Naive thymus-derived CD4-positive, alpha-beta T cell (primary cell): ENCODE measurements at regions not wholly inside any gene's neighbourhood (a gene's known extent, or its start where the extent isn't known, plus 50 kb on each side); places are given as distances from the start of the nearest gene placed in this dataset.
A peak's percentile ranks its signal among the peaks of the same experiment; 100 is the strongest.

ENCODE experiments used
- ATAC-seq: fragments of 150-1000 bp; cut with Tn5 transposase; 2 replicates; pipeline ENCODE4 v1.10.0; 2021; ENCODE audit warnings: mild to moderate bottlenecking, moderate library complexity
- CTCF ChIA-PET: fragments of 350-600 bp; sonication (Branson Sonifier 250); formaldehyde crosslinking; loops from one replicate; lab custom pipeline; 2021; ENCODE audit warnings: antibody characterized with exemption; lab: Charles Lee
- POLR2A ChIA-PET: fragments of 350-600 bp; sonication (Branson Sonifier 250); formaldehyde crosslinking; loops from one replicate; lab custom pipeline; 2021; ENCODE audit warnings: antibody characterized with exemption, inconsistent platforms; lab: Charles Lee
- DNase-seq, 9 donors: peaks; one replicate each; pipeline versions ENCODE4 v3.0.0 to v3.0.0-alpha.2; 2020 to 2022; ENCODE audit warnings: mixed read lengths in 1 of 9
- H3K27ac ChIP-seq: one replicate; pipeline ENCODE4 v1.7.0; 2013; ENCODE audit warnings: mild to moderate bottlenecking, low read depth, low read length, moderate library complexity
- H3K27me3 ChIP-seq, 2 donors: one replicate each; pipeline ENCODE4 v1.7.0; 2013; ENCODE audit warnings: low read length in 2 of 2, mild to moderate bottlenecking in 2 of 2, moderate library complexity in 2 of 2; ENCODE audit not compliant: control insufficient read depth in 2 of 2, insufficient read depth in 2 of 2
- H3K36me3 ChIP-seq, 3 experiments: 1 replicate in 2 of 3; 2 replicates in 1 of 3; pipeline ENCODE4 v1.7.0; 2013; ENCODE audit warnings: low read length in 3 of 3, mild to moderate bottlenecking in 3 of 3, moderate library complexity in 1 of 3; ENCODE audit not compliant: insufficient read depth in 3 of 3, control insufficient read depth in 2 of 3
- H3K4me1 ChIP-seq, 2 donors: one replicate each; pipeline ENCODE4 v1.7.0; 2013; ENCODE audit warnings: low read length in 2 of 2, mild to moderate bottlenecking in 2 of 2, moderate library complexity in 1 of 2; ENCODE audit not compliant: control insufficient read depth in 2 of 2, insufficient read depth in 2 of 2
- H3K4me3 ChIP-seq: 2 replicates; pipeline ENCODE4 v1.7.0; 2013; ENCODE audit warnings: mild to moderate bottlenecking, low read length
- H3K9me3 ChIP-seq, 3 experiments: 1 replicate in 2 of 3; 2 replicates in 1 of 3; pipeline ENCODE4 v1.7.0; 2013; ENCODE audit warnings: low read length in 3 of 3; ENCODE audit not compliant: control insufficient read depth in 2 of 3
- H3K27ac Mint-ChIP-seq, 9 donors: one replicate each; pipeline ENCODE4 v1.8.0; 2020 to 2022; ENCODE audit warnings: mixed read lengths in 9 of 9, mild to moderate bottlenecking in 8 of 9, moderate library complexity in 5 of 9, inconsistent platforms in 2 of 9
- H3K27me3 Mint-ChIP-seq, 5 donors: one replicate each; pipeline ENCODE4 v1.8.0; 2021 to 2022; ENCODE audit warnings: mixed read lengths in 5 of 5, mild to moderate bottlenecking in 1 of 5
- H3K36me3 Mint-ChIP-seq, 5 donors: one replicate each; pipeline ENCODE4 v1.8.0; 2020 to 2022; ENCODE audit warnings: mixed read lengths in 5 of 5, mild to moderate bottlenecking in 3 of 5, inconsistent platforms in 1 of 5
- H3K4me1 Mint-ChIP-seq, 7 donors: one replicate each; pipeline ENCODE4 v1.8.0; 2020 to 2022; ENCODE audit warnings: mixed read lengths in 7 of 7, mild to moderate bottlenecking in 3 of 7, inconsistent platforms in 1 of 7
- H3K4me3 Mint-ChIP-seq, 10 donors: one replicate each; pipeline ENCODE4 v1.8.0; 2020 to 2022; ENCODE audit warnings: mild to moderate bottlenecking in 10 of 10, mixed read lengths in 10 of 10, moderate library complexity in 6 of 10, inconsistent platforms in 2 of 10
- H3K9me3 Mint-ChIP-seq, 11 donors: one replicate each; pipeline ENCODE4 v1.8.0; 2020 to 2022; ENCODE audit warnings: mixed read lengths in 11 of 11, mild to moderate bottlenecking in 4 of 11, inconsistent platforms in 1 of 11, moderate library complexity in 1 of 11
- intact Hi-C, 2 donors: fragments of 100-400 bp; cut with micrococcal nuclease; formaldehyde crosslinking; loops; one replicate each; pipeline ENCODE4 v1.15.1; 2023

DNA sequence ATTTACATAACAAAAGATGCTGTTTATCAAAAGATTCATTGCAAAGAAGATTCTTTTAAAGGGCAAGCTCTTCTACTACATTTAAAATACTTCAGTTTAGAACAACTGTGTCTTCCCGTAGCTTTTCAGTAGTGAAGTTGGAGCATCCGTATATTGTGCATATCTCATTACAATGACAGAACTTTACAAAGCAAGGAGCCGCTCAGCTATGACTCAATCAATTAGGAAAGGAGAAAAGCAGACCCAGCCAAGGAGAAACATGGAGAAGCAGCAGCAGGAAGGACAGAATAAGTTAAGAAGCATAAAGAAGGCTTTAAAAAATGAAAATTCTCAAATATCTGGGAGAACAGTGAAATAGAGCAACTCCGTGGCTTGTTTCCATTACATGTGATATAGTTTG is 132.6 kb upstream of the SMLR1 start:
- ChIA-PET POLR2A (no interaction called here), CTCF (interaction anchor here (0.6 to 2.1 kb wide), 2 partner anchors 370 to 372 kb away, joined by 3 to 9 read pairs; no protein-coding TSS in a partner anchor)
- Mint-ChIP-seq H3K27ac (peak overlapping the region in 1 of 9 donors; percentile 66), H3K4me1 (peaks cover 7 to 55% (median 42%) of the 10 kb centered on the region in 7 donors), H3K27me3 (no peaks in the 10 kb centered on the region), H3K9me3 (peaks cover 0 to 22% (median 0%) of the 10 kb centered on the region in 11 donors), H3K36me3 (peaks cover 0 to 42% (median 0%) of the 10 kb centered on the region in 5 donors), H3K4me3 (no peak overlapping the region)
- Histone ChIP-seq H3K4me3 (no peak overlapping the region), H3K27ac (no peak overlapping the region), H3K36me3 (no peaks in the 10 kb centered on the region), H3K4me1 (peaks cover 0 to 6% of the 10 kb centered on the region in 2 donors), H3K27me3 (no peaks in the 10 kb centered on the region), H3K9me3 (no peaks in the 10 kb centered on the region)
- no peak for DNase-seq
- no peak for ATAC-seq
- intact Hi-C loops = loop anchor here in 1 of 2 donors (5.0 kb wide), 2 partner anchors 562 to 617 kb away; no protein-coding TSS in a partner anchor

DNA sequence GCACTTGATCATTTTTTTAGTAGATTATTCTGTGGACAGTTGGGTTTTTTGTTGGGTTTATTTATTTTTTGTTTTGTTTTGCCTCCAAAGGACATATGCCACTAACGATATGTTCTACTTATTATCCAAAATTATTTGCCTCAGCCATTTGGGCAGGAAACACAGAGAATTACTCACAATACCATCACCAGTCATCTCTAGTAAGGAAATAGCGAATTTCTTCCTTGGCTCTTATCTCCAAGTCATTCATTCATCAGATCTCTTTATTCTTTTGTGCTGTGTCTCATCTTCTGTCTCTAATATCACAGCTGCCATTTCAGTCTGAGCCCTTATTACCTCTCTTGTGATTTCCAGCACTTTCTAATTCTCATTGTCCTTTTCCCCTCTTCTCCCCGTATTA is 130.4 kb upstream of the SMLR1 start:
- Mint-ChIP-seq H3K4me1 (peaks cover 9 to 66% (median 42%) of the 10 kb centered on the region in 7 donors), H3K27ac (peak overlapping the region in 1 of 9 donors; percentile 6), H3K36me3 (peaks cover 0 to 36% (median 0%) of the 10 kb centered on the region in 5 donors), H3K27me3 (no peaks in the 10 kb centered on the region), H3K4me3 (no peak overlapping the region), H3K9me3 (peaks cover 0 to 15% (median 0%) of the 10 kb centered on the region in 11 donors)
- ChIA-PET POLR2A (no interaction called here), CTCF (interaction anchor here (1.1 to 4.5 kb wide), 3 partner anchors 375 to 403 kb away, joined by 3 to 29 read pairs (median 4); no protein-coding TSS in a partner anchor)
- no peak overlapping the region for H3K4me3 ChIP-seq
- peaks cover 6% of the 10 kb centered on the region in 2 donors for H3K4me1 ChIP-seq
- H3K27me3 ChIP-seq = no peaks in the 10 kb centered on the region
- no peaks in the 10 kb centered on the region for H3K36me3 ChIP-seq
- intact Hi-C loops = loop anchor here in 1 of 2 donors (5.0 kb wide), 2 partner anchors 565 to 620 kb away; no protein-coding TSS in a partner anchor
- ATAC-seq = no peak
- H3K27ac ChIP-seq = no peak overlapping the region
- no peak for DNase-seq
- no peaks in the 10 kb centered on the region for H3K9me3 ChIP-seq

DNA sequence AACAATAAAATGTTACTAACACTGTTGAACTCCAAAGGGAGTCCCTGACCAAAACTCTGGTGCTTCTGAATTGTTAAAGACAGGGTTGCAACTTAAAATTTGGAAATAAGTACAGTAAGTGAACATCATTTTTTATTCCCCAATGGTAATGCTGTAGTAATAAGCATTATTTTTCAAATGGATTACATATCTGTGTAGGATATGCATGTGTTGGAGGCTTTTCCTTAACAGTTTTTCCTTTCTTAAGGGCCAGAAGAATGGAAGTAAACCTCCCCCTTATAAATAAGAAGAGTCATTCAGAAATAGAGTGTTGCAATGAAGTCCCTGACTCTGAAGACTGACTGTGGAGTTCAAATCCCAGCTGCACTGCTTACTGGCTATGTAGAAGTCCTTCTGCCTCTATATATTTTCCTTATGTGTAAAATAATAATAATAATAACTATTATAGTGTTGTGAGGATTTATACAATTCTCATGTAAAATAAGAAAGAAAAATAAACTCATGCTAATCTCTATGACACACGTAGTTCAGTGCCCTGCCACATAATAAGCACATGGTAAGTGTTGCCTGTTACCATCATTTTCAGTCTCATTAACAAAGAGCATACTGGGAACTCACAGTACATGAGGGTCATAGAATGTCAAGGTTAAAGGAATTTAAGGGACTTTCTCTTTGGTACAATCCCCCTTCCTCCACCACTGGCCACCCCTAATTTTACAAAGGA is 129.8 kb upstream of the SMLR1 start:
- Mint-ChIP-seq H3K4me3 (peak overlapping the region in 6 of 10 donors; percentile 24 to 57 (median 40)), H3K27ac (peak overlapping the region in 1 of 9 donors; percentile 70), H3K9me3 (peaks cover 0 to 12% (median 0%) of the 10 kb centered on the region in 11 donors), H3K36me3 (peaks cover 0 to 33% (median 0%) of the 10 kb centered on the region in 5 donors), H3K4me1 (peaks cover 9 to 66% (median 42%) of the 10 kb centered on the region in 7 donors), H3K27me3 (no peaks in the 10 kb centered on the region)
- Histone ChIP-seq H3K9me3 (no peaks in the 10 kb centered on the region), H3K4me3 (no peak overlapping the region), H3K4me1 (peaks cover 6 to 12% of the 10 kb centered on the region in 2 donors), H3K27me3 (no peaks in the 10 kb centered on the region), H3K36me3 (no peaks in the 10 kb centered on the region), H3K27ac (no peak overlapping the region)
- intact Hi-C loops = loop anchor here in 1 of 2 donors (5.0 kb wide), 2 partner anchors 565 to 620 kb away; no protein-coding TSS in a partner anchor
- ChIA-PET POLR2A (no interaction called here), CTCF (interaction anchor here (0.7 to 4.5 kb wide), 8 partner anchors 11 to 384 kb away, joined by 3 to 29 read pairs (median 5); no protein-coding TSS in a partner anchor)
- ATAC-seq (no peak), DNase-seq (peak in 1 of 9 donors; percentile 1)

DNA sequence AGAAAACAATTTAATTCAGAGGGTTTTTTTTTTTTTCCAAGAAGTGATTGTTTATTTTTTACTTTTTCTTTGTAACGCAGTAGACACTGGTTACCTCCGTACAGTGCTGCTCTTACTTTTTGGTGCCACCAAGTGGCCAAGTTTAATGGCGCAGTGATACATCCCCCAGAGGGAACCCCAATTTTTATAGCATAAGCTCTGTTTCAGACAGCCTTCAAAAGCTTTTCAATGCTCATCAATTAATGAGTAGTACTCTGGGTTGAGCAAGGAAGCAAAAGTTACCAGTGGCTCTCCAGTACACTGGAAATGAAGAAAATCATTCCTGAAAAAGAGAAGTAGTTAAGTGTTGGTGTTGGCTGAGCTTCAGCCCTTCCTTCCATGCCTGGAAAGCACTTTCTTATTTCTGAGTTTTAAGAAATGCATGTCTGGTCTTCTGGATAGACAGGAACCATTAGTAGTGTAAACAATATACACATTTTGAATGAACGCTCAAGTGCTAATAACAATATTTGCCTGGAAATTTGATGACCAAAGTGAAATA is 129.1 kb upstream of the SMLR1 start:
- no peaks in the 10 kb centered on the region for H3K36me3 ChIP-seq
- H3K9me3 ChIP-seq = no peaks in the 10 kb centered on the region
- H3K4me1 Mint-ChIP-seq = peaks cover 11 to 63% (median 40%) of the 10 kb centered on the region in 7 donors
- H3K36me3 Mint-ChIP-seq = peaks cover 0 to 37% (median 0%) of the 10 kb centered on the region in 5 donors
- peaks cover 6 to 13% of the 10 kb centered on the region in 2 donors for H3K4me1 ChIP-seq
- peak in 7 of 9 donors; percentile 16 to 60 (median 58) for DNase-seq
- ChIA-PET POLR2A (interaction anchor here (0.5 kb wide), 1 partner anchor 147 kb away, joined by 3 read pairs; no protein-coding TSS in a partner anchor), CTCF (interaction anchor here (0.5 to 4.5 kb wide), 12 partner anchors 10 to 446 kb away, joined by 3 to 29 read pairs (median 4); no protein-coding TSS in a partner anchor)
- peak overlapping the region in 5 of 10 donors; percentile 24 to 57 (median 41) for H3K4me3 Mint-ChIP-seq
- H3K27me3 ChIP-seq = no peaks in the 10 kb centered on the region
- H3K9me3 Mint-ChIP-seq = peaks cover 0 to 11% (median 1%) of the 10 kb centered on the region in 11 donors
- intact Hi-C loops = loop anchor here (1.0 to 5.0 kb wide), 9 partner anchors 122 to 651 kb away; no protein-coding TSS in a partner anchor
- peak overlapping the region in 1 of 9 donors; percentile 70 for H3K27ac Mint-ChIP-seq
- H3K4me3 ChIP-seq = no peak overlapping the region
- peak; percentile 81 for ATAC-seq
- peaks cover 0 to 5% (median 4%) of the 10 kb centered on the region in 5 donors for H3K27me3 Mint-ChIP-seq
- no peak overlapping the region for H3K27ac ChIP-seq

DNA sequence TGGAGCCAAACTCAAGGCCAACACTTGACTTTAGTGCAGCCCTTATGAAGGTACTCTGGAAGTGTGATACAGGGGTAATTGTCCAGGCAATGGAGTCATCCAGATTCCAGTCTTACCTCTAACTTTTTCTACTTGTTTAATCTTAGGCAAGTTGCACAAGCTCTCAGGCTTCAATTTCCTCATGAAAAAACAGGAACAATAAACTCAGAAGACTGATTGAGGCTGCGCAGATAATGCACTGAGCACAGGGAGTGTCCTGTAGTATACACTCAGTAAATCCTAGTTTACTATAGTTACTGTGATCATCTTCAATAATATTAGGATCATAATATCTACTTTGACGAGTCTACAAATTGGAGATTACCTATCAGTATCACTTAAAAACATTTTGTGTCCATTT is 127.5 kb upstream of the SMLR1 start:
- CTCF ChIA-PET = interaction anchor here (0.6 to 4.5 kb wide), 2 partner anchors 378 to 1117 kb away, joined by 4 to 29 read pairs; no protein-coding TSS in a partner anchor
- H3K27me3 Mint-ChIP-seq = peaks cover 0 to 18% (median 5%) of the 10 kb centered on the region in 5 donors

DNA sequence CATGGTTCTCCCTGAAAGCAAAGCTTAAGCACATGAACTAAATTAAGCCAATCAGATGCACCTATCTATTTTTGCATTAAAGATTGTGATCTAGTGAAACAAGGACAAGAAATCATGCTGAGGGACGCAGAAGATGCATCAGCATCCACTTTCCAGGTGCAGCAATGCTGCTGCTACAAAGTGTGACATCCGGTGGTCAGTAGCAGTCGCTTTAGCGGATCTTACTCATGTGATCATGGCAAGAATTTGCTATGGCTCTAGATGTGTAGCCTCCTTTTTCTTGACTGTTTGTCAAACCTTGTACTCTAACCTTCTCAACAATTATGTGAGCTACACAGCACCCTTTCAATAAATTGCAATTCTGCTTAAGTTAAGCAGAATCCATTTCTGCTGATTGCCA is 126.8 kb upstream of the SMLR1 start:
- no peak overlapping the region for H3K27ac ChIP-seq
- POLR2A ChIA-PET = no interaction called here
- Mint-ChIP-seq H3K4me1 (peaks cover 7 to 41% (median 28%) of the 10 kb centered on the region in 7 donors), H3K27me3 (peaks cover 0 to 22% (median 5%) of the 10 kb centered on the region in 5 donors), H3K4me3 (no peak overlapping the region), H3K27ac (no peak overlapping the region), H3K9me3 (peaks cover 0 to 24% (median 3%) of the 10 kb centered on the region in 11 donors), H3K36me3 (peaks cover 0 to 47% (median 0%) of the 10 kb centered on the region in 5 donors)
- no peaks in the 10 kb centered on the region for H3K9me3 ChIP-seq
- no peaks in the 10 kb centered on the region for H3K36me3 ChIP-seq
- no peak overlapping the region for H3K4me3 ChIP-seq
- intact Hi-C loops = no loop called here
- no peaks in the 10 kb centered on the region for H3K27me3 ChIP-seq
- CTCF ChIA-PET = interaction anchor here (1.5 kb wide), 1 partner anchor 378 kb away, joined by 5 read pairs; no protein-coding TSS in a partner anchor
- DNase-seq = no peak
- no peak for ATAC-seq
- H3K4me1 ChIP-seq = peaks cover 6 to 13% of the 10 kb centered on the region in 2 donors

More for the DNA sequence above, 127.5 kb upstream of the SMLR1 start:
- Histone ChIP-seq H3K9me3 (no peaks in the 10 kb centered on the region), H3K27ac (no peak overlapping the region), H3K4me1 (peaks cover 6 to 13% of the 10 kb centered on the region in 2 donors), H3K4me3 (no peak overlapping the region), H3K27me3 (no peaks in the 10 kb centered on the region), H3K36me3 (no peaks in the 10 kb centered on the region)
- peaks cover 7 to 46% (median 28%) of the 10 kb centered on the region in 7 donors for H3K4me1 Mint-ChIP-seq
- H3K27ac Mint-ChIP-seq = no peak overlapping the region
- no peak for ATAC-seq
- peaks cover 0 to 23% (median 3%) of the 10 kb centered on the region in 11 donors for H3K9me3 Mint-ChIP-seq
- POLR2A ChIA-PET = no interaction called here
- no peak overlapping the region for H3K4me3 Mint-ChIP-seq
- intact Hi-C loops = loop anchor here (2.0 to 5.0 kb wide), 3 partner anchors 143 to 622 kb away; no protein-coding TSS in a partner anchor
- no peak for DNase-seq
- H3K36me3 Mint-ChIP-seq = peaks cover 0 to 46% (median 0%) of the 10 kb centered on the region in 5 donors
